ENCODE measurements at regions not wholly inside any gene's neighbourhood (a gene's known extent, or its start where the extent isn't known, plus 50 kb on each side); places are given as distances from the start of the nearest gene placed in this dataset.

DNA sequence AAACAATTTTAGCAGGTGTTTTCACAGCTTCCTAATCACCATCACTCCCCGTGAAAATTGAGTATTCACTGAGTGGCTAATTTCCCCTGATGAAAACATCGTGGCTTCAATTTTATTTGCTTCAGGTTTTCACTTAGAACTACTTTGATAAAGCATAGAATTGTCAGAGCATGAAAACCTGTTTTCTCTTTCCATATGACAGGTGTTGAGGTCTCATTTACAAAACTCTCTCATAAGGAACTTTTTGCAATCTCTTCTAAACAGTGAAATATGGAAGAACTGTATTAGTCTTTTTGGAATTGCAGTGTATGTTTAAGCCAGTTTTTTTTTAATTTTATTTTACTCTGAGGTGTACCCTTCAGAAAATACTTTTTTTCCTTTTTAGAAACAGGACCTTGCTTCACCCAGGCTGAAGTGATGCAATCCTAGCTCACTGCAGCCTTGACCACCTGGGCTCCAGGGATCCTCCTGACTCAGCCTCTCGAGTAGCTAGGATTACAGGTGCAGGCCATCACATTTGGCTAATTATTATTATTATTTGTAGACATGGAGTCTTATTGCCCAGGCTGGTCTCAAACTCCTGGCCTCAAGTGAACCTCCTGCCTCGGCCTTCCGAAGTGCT, 111.2 kb upstream of the RAPGEF2 start:
- H3K27ac ChIP-seq (ENCODE audit: low read length), result no peak overlapping the region
- H3K4me1 ChIP-seq (ENCODE audit: control insufficient read depth, insufficient read depth, low read length), result peaks cover 2% of the 10 kb centered on the region
- H3K9me3 ChIP-seq (replicated peaks; ENCODE audit: control insufficient read depth, low read depth, low read length), result no peaks in the 10 kb centered on the region
- WGBS (ENCODE audit: insufficient coverage), result no CpG with 5 or more reads among the region's 5 CpGs
- no peak for DNase-seq
- no peak overlapping the region for H3K4me3 ChIP-seq (ENCODE audit: low read length)
- H3K36me3 ChIP-seq (ENCODE audit: control insufficient read depth, insufficient read depth, low read length), result no peaks in the 10 kb centered on the region
- no peaks in the 10 kb centered on the region for H3K27me3 ChIP-seq (ENCODE audit: control insufficient read depth, insufficient read depth, low read length)

DNA sequence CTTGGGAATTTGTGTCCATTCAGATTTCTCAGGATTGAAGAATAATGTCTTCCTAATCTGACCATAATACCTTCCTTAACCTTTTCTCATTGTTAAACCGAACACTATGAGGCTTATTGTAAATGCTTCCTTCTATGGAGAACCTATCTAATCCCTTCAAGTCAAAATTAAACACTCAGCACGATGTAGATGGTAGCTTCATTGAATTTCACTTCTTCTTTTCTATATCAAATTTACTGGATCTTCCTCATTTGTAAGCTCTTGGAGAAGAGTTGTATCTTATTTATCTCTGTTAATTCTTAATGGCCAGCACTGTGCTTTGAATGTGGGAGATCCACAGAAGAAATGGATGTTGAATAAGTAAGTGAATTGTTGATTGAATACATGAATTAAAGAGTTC, 109.0 kb upstream of the RAPGEF2 start:
- no peaks in the 10 kb centered on the region for H3K27me3 ChIP-seq (ENCODE audit: control insufficient read depth, insufficient read depth, low read length)
- H3K4me3 ChIP-seq (ENCODE audit: low read length), result no peak overlapping the region
- DNase-seq, result no peak
- no CpG with 5 or more reads among the region's 2 CpGs for WGBS (ENCODE audit: insufficient coverage)
- H3K9me3 ChIP-seq (replicated peaks; ENCODE audit: control insufficient read depth, low read depth, low read length), result no peaks in the 10 kb centered on the region
- no peaks in the 10 kb centered on the region for H3K36me3 ChIP-seq (ENCODE audit: control insufficient read depth, insufficient read depth, low read length)
- no peak overlapping the region for H3K27ac ChIP-seq (ENCODE audit: low read length)
- peaks cover 2% of the 10 kb centered on the region for H3K4me1 ChIP-seq (ENCODE audit: control insufficient read depth, insufficient read depth, low read length)

DNA sequence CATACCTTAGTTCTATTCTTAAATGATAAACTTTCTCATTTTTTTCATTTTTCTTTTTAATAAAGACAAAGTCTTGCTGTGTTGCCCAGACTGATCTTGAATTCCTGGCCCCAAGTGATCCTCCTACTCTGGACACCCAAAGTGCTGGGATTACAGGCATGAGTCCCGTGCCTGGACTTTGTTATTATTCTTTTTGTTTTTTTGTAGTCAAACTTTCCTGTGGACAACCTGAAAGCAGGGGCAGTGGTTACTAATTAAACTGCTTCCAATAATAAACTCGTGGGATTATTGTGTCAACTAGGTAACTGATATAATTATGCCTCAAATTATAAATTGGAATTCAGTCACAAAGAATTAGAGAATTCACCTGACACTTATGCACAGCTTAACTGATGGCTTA, 107.8 kb upstream of the RAPGEF2 start:
- no CpG with 5 or more reads among the region's 2 CpGs for WGBS (ENCODE audit: insufficient coverage)
- Histone ChIP-seq H3K27ac (ENCODE audit: low read length) (no peak overlapping the region), H3K9me3 (replicated peaks; ENCODE audit: control insufficient read depth, low read depth, low read length) (no peaks in the 10 kb centered on the region), H3K27me3 (ENCODE audit: control insufficient read depth, insufficient read depth, low read length) (no peaks in the 10 kb centered on the region), H3K4me3 (ENCODE audit: low read length) (no peak overlapping the region), H3K36me3 (ENCODE audit: control insufficient read depth, insufficient read depth, low read length) (no peaks in the 10 kb centered on the region), H3K4me1 (ENCODE audit: control insufficient read depth, insufficient read depth, low read length) (peaks cover 2% of the 10 kb centered on the region)
- no peak for DNase-seq

DNA sequence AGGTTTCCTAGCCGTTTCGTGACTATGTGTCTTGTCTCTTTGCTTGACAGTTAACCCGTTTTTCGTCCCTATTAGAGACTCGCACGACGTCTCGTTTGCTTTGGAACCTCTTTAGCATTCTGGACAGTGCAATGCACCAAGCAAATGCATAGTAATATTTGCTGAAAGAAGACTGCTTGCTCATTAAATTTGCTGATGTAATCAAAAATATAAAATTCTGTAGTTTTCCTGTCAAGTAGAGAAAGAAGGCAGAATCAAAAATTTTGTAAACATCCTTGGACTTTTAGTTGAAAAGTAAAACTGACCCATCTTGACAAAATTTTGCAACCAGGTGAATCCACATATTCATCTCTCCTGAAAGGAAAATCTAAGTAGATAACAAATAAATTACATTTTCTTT, 106.9 kb upstream of the RAPGEF2 start:
- no peaks in the 10 kb centered on the region for H3K9me3 ChIP-seq (replicated peaks; ENCODE audit: control insufficient read depth, low read depth, low read length)
- H3K36me3 ChIP-seq (ENCODE audit: control insufficient read depth, insufficient read depth, low read length), result no peaks in the 10 kb centered on the region
- H3K27me3 ChIP-seq (ENCODE audit: control insufficient read depth, insufficient read depth, low read length), result no peaks in the 10 kb centered on the region
- H3K4me1 ChIP-seq (ENCODE audit: control insufficient read depth, insufficient read depth, low read length), result peaks cover 2% of the 10 kb centered on the region
- 82% methylated on average over 2 of the region's 8 CpGs for WGBS (ENCODE audit: insufficient coverage)
- no peak overlapping the region for H3K27ac ChIP-seq (ENCODE audit: low read length)
- DNase-seq, result no peak
- H3K4me3 ChIP-seq (ENCODE audit: low read length), result no peak overlapping the region

DNA sequence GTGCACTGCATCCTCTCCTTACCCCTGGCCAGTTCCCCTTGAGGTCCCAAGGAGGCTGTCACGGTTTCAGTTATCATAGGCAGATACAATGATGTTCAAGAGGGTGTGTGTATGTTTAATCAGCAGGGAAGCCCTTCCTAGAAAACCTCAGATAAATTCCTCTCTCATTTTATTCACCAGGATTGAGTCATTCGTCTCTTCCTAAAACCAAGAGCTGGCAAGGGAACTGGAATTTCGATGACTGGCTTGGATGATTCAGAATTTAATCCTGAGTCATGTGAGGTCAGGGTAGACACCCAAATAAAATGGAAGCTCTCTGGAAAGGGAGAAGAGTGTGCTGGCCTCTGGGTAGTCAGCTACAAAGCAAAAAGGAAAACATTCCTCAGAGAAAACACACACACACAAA, 106.2 kb upstream of the RAPGEF2 start:
- H3K36me3 ChIP-seq (ENCODE audit: control insufficient read depth, insufficient read depth, low read length), result no peaks in the 10 kb centered on the region
- DNase-seq, result peak; percentile 68
- peaks cover 2% of the 10 kb centered on the region for H3K4me1 ChIP-seq (ENCODE audit: control insufficient read depth, insufficient read depth, low read length)
- WGBS (ENCODE audit: insufficient coverage), result no CpG with 5 or more reads among the region's 3 CpGs
- no peak overlapping the region for H3K27ac ChIP-seq (ENCODE audit: low read length)
- H3K27me3 ChIP-seq (ENCODE audit: control insufficient read depth, insufficient read depth, low read length), result no peaks in the 10 kb centered on the region
- H3K4me3 ChIP-seq (ENCODE audit: low read length), result no peak overlapping the region
- H3K9me3 ChIP-seq (replicated peaks; ENCODE audit: control insufficient read depth, low read depth, low read length), result no peaks in the 10 kb centered on the region

DNA sequence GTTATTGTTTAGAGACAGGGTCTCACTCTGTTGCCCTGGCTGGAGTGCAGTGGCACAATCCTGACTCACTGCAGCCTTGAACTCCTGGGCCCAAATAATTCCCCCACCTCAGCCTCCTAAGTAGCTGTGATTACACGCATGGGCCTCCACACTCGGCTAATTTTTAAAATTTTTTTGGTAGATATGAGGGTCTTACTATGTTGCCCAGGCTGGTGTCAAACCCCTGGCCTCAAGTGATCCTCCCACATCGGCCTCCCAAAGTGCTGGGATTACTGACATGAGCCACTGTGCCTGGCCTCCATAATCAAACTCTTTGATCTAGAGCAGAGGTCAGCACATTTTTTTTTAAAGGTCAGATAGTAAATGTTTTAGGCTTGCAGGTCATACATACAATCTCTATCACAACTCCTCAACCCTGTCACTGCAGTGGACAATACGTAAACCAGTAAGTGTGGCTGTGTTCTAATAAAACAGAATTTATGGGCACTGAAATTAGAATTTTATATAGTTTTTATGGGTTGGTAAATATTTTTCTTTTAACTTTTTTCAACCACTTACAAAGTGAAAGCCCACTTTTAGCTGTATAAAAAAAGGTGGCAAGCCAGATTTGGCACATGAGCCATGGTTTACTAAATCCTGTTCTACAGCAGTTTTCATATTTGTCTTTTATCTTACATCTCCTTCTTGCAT, 105.1 kb upstream of the RAPGEF2 start:
- no peak overlapping the region for H3K27ac ChIP-seq (ENCODE audit: low read length)
- peaks cover 2% of the 10 kb centered on the region for H3K4me1 ChIP-seq (ENCODE audit: control insufficient read depth, insufficient read depth, low read length)
- H3K36me3 ChIP-seq (ENCODE audit: control insufficient read depth, insufficient read depth, low read length), result no peaks in the 10 kb centered on the region
- WGBS (ENCODE audit: insufficient coverage), result no CpG with 5 or more reads among the region's 4 CpGs
- H3K9me3 ChIP-seq (replicated peaks; ENCODE audit: control insufficient read depth, low read depth, low read length), result no peaks in the 10 kb centered on the region
- no peak for DNase-seq
- H3K4me3 ChIP-seq (ENCODE audit: low read length), result no peak overlapping the region
- no peaks in the 10 kb centered on the region for H3K27me3 ChIP-seq (ENCODE audit: control insufficient read depth, insufficient read depth, low read length)

DNA sequence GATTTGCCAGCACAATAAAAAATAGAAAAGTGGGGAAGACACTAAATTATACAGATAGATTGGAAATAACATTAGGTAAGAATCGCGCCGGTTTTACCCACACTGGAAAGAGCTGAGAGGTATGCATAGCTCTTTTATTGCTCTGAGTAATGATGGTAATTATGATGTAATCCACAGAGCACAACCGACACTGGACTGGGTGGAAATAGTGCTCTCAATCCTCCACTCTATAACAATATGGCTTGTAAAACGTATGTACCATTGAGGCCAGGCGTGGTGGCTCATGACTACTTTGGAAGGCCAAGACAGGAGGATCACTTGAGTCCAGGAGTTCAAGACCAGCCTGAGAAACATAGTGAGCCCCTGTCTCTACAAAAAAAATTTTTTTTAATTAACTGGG, 104.3 kb upstream of the RAPGEF2 start:
- Histone ChIP-seq H3K36me3 (ENCODE audit: control insufficient read depth, insufficient read depth, low read length) (no peaks in the 10 kb centered on the region), H3K4me1 (ENCODE audit: control insufficient read depth, insufficient read depth, low read length) (peaks cover 2% of the 10 kb centered on the region)
- no CpG with 5 or more reads among the region's 6 CpGs for WGBS (ENCODE audit: insufficient coverage)

DNA sequence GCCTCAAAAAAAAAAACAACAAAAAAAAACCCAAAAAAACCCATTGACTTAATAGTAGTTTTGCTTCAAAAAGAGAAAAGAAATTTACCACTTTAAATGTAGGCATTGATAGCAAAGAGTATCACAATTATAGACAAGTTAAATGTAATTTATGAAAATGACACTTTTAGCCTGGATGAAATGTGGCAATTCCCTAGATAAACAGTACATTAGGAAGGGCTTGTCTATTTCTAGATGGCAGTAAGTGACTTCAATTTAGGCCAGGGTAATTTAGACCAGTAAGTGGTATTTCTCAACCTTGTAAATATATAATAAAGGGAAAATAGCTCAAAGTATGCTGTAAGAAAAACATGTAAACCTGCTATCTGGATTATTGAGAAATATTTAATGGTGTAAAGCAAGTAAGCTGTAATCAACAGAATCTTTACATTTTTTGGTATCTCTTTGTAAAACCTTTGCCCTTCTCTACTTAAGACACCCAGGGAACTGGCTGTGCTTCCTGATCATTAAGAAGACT, 103.7 kb upstream of the RAPGEF2 start:
- no peak for DNase-seq

More for the DNA sequence above, 104.3 kb upstream of the RAPGEF2 start:
- Histone ChIP-seq H3K27me3 (ENCODE audit: control insufficient read depth, insufficient read depth, low read length) (no peaks in the 10 kb centered on the region), H3K27ac (ENCODE audit: low read length) (no peak overlapping the region), H3K4me3 (ENCODE audit: low read length) (no peak overlapping the region), H3K9me3 (replicated peaks; ENCODE audit: control insufficient read depth, low read depth, low read length) (no peaks in the 10 kb centered on the region)
- DNase-seq, result no peak

DNA sequence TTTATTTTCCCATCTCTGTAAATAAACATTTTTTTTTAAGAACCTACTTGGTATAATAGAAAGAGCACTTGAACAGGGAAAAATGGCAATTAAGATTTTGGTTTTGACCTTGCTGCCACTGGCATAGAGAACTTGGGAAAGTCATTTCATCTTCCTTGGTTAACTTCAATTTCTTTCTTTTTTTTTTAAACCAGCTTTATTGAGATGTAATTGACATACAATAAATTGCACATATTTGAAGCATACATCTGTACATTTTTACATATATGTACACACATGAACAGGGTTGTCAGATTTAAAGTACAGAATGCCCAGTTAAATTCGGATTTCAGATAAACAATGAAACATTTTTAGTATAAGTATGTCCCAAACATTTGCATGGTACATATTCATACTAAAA, 103.0 kb upstream of the RAPGEF2 start:
- H3K36me3 ChIP-seq (ENCODE audit: control insufficient read depth, insufficient read depth, low read length), result no peaks in the 10 kb centered on the region
- no peak overlapping the region for H3K27ac ChIP-seq (ENCODE audit: low read length)
- H3K9me3 ChIP-seq (replicated peaks; ENCODE audit: control insufficient read depth, low read depth, low read length), result no peaks in the 10 kb centered on the region
- H3K27me3 ChIP-seq (ENCODE audit: control insufficient read depth, insufficient read depth, low read length), result no peaks in the 10 kb centered on the region
- WGBS (ENCODE audit: insufficient coverage), result no CpG with 5 or more reads among the region's 1 CpG
- no peak overlapping the region for H3K4me3 ChIP-seq (ENCODE audit: low read length)
- DNase-seq, result no peak
- peaks cover 2% of the 10 kb centered on the region for H3K4me1 ChIP-seq (ENCODE audit: control insufficient read depth, insufficient read depth, low read length)

More for the DNA sequence above, 103.7 kb upstream of the RAPGEF2 start:
- H3K36me3 ChIP-seq (ENCODE audit: control insufficient read depth, insufficient read depth, low read length), result no peaks in the 10 kb centered on the region
- H3K9me3 ChIP-seq (replicated peaks; ENCODE audit: control insufficient read depth, low read depth, low read length), result no peaks in the 10 kb centered on the region
- peaks cover 2% of the 10 kb centered on the region for H3K4me1 ChIP-seq (ENCODE audit: control insufficient read depth, insufficient read depth, low read length)
- no peak overlapping the region for H3K4me3 ChIP-seq (ENCODE audit: low read length)
- H3K27ac ChIP-seq (ENCODE audit: low read length), result no peak overlapping the region
- H3K27me3 ChIP-seq (ENCODE audit: control insufficient read depth, insufficient read depth, low read length), result no peaks in the 10 kb centered on the region

DNA sequence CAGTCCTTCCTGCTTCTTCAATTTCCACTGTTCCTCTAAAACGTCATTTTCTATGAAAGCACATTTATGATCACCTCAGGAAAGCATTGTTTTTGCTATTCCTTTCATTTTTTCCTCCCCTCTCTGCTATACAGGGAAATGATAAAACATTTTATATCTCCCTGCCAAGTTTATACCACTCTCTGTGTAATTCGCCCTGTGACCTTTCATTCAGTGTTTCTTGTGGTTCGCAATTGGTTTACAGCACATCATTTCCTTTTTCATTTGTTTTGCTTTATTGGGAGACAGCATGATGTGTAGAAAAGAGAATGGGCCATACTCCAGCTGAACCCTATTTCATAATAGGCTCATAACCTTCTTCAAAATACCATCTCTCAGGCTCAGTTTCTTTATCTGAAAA, 99.9 kb upstream of the RAPGEF2 start:
- H3K9me3 ChIP-seq (replicated peaks; ENCODE audit: control insufficient read depth, low read depth, low read length), result no peaks in the 10 kb centered on the region
- H3K4me1 ChIP-seq (ENCODE audit: control insufficient read depth, insufficient read depth, low read length), result no peaks in the 10 kb centered on the region
- no peaks in the 10 kb centered on the region for H3K27me3 ChIP-seq (ENCODE audit: control insufficient read depth, insufficient read depth, low read length)
- DNase-seq, result no peak
- no peak overlapping the region for H3K27ac ChIP-seq (ENCODE audit: low read length)
- no CpG with 5 or more reads among the region's 3 CpGs for WGBS (ENCODE audit: insufficient coverage)
- no peaks in the 10 kb centered on the region for H3K36me3 ChIP-seq (ENCODE audit: control insufficient read depth, insufficient read depth, low read length)
- H3K4me3 ChIP-seq (ENCODE audit: low read length), result no peak overlapping the region
